Cardiac fibroblast (primary cell): ENCODE measurements at regions not wholly inside any gene's neighbourhood (a gene's known extent, or its start where the extent isn't known, plus 50 kb on each side); places are given as distances from the start of the nearest gene placed in this dataset.

Experiments used
- DNase-seq, 2 donors: peaks; one replicate each; pipeline versions ENCODE4 v3.0.0 to v3.0.0-alpha.2; 2010; ENCODE audit warnings: low read depth in 2 of 2
- H3K4me3 ChIP-seq, 2 donors: replicated peaks in 1 of 2; 1 replicate in 1 of 2; 2 replicates in 1 of 2; pipeline ENCODE4 v1.5.1; 2011; ENCODE audit warnings: low read depth in 2 of 2, low read length in 2 of 2, mild to moderate bottlenecking in 2 of 2, moderate library complexity in 1 of 2
- TF ChIP-seq, protein P1 (sequence below): IDR thresholded peaks from one replicate; pipeline ENCODE4 v1.5.1; 2011; ENCODE audit warnings: low read depth, mild to moderate bottlenecking, low read length, inconsistent platforms

DNA sequence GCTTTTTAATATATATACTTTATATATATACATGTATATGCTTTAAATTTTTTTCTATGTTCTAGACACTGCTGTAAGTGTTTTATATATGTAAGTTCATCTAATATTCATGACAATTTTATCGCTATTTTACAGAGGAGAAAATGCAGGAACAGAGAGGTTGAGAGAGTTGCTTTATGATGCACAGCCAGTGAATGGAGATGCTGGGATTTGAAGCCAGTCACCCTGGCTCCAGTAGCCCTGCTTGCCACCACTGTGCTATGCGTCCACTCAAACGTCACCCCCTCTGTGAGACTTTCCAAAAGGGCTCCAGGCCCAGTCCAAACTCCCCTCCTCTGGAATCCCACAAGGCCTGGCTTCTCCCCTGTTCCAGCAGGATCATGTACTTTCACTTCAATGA lies 91.0 kb upstream of the GRIK3 start:
- H3K4me3 ChIP-seq, result no peak overlapping the region
- DNase-seq, result no peak
- TF ChIP-seq, protein P1, sequence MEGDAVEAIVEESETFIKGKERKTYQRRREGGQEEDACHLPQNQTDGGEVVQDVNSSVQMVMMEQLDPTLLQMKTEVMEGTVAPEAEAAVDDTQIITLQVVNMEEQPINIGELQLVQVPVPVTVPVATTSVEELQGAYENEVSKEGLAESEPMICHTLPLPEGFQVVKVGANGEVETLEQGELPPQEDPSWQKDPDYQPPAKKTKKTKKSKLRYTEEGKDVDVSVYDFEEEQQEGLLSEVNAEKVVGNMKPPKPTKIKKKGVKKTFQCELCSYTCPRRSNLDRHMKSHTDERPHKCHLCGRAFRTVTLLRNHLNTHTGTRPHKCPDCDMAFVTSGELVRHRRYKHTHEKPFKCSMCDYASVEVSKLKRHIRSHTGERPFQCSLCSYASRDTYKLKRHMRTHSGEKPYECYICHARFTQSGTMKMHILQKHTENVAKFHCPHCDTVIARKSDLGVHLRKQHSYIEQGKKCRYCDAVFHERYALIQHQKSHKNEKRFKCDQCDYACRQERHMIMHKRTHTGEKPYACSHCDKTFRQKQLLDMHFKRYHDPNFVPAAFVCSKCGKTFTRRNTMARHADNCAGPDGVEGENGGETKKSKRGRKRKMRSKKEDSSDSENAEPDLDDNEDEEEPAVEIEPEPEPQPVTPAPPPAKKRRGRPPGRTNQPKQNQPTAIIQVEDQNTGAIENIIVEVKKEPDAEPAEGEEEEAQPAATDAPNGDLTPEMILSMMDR, result no peak

DNA sequence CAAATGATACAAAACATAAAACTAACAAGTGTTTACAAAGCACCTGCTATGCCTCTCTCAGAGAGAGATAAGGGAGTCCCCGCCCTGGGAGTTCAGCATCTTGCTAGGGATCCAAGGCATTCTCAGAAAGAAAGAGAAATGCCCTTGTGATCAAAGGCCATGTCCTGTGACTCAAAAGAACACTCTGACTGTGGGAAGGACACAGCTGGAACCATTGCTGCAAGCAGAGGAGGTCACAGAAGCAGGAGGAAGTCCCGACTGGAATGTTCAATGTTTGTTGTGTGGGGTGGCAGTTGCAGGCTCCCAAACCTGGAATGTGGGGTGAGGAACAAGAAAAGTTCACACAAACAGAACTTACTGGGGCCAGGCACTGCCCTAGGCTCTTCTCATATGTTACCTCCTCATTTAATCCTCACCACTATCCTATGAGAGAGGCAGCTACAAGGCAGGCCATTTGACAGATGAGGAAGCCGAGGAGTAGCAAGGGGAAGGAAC lies 93.0 kb upstream of the GRIK3 start:
- no peak for DNase-seq
- H3K4me3 ChIP-seq, result no peak overlapping the region
- TF ChIP-seq, protein P1, result no peak

DNA sequence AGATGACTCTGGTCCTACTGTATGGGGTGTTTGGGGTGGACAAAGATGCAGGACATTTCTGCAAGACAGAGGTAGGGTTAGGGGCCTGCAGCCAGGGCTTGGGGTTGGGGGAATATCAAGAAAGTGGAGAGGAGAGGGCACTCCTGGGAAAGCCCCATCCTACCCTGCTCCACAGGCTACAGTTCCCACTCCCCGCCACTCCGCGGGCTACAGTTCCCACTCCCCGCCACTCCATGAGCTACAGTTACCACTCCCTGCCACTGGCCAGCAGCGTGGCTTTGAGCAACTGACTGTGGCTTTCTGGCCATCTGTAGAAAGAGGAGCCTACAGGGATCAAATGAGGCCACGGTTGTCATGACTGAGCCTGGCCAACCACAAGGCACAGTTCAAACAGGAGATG lies 93.8 kb upstream of the GRIK3 start:
- DNase-seq, result no peak
- TF ChIP-seq, protein P1, result no peak
- H3K4me3 ChIP-seq, result no peak overlapping the region

- TF ChIP-seq, protein P1, result no peak
- H3K4me3 ChIP-seq, result no peak overlapping the region
- no peak for DNase-seq
Observed at GRCh38 chr1:37130221-37130948, 96.1 kb upstream of the GRIK3 start.

GRCh38 chr1:37131281-37131680 lies 97.0 kb upstream of the GRIK3 start:
- H3K4me3 ChIP-seq, result no peak overlapping the region
- TF ChIP-seq, protein P1, result no peak
- no peak for DNase-seq

DNA sequence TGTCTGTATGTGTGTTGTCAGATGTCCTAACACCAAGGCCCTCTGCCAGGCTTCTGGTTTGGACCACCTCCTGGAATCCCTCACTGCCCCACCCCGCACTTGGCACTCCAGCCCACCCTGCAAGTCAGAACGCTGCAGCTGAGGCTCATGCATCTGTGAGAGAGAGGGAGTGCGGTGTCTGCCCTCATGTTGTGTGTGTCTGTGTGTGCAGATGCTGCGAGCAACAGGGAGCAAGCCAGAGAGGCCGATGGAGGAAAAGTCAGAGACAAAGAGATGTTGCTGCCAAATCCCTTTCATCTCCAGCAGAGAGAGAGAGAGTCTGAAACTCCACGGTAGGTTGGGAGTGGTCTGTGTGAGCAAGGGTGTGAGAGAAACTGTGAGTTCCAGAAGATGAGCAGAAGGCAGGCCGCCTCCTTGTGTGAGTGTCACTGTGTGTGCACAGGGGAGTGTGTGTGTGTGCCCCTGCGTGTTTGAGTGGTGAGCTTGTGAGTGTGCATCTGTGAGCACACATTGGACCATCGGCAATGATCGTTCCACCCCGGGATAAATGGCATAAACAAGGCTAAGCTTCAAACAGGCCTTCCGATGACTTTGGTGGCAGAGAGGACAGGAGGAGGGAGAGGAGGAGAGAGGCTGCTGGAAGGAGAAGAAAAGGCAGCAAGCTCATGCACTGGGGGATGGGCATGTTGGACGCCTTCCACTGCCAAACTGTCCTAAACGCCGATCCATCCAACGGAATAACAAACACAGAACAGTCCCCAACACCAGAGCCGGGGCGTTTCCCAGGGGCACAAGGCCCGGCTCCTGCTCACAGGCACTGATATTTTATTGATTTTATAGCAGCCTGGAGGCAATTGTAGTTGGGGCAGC lies 99.2 kb upstream of the GRIK3 start:
- no peak overlapping the region for H3K4me3 ChIP-seq
- no peak for DNase-seq
- TF ChIP-seq, protein P1, result no peak
